Hematopoietic multipotent progenitor cell treated with erythropoietin and hydrocortisone succinate and interleukin-3 and kit ligand, for 4 days (in vitro differentiated cells): ENCODE measurements at regions not wholly inside any gene's neighbourhood (a gene's known extent, or its start where the extent isn't known, plus 50 kb on each side); places are given as distances from the start of the nearest gene placed in this dataset.
A peak's percentile ranks its signal among the peaks of the same experiment; 100 is the strongest.

ENCODE experiments used
- DNase-seq: peaks from one replicate; pipeline ENCODE4 v3.0.0-alpha.2; 2015

- no peak for DNase-seq
Observed at GRCh38 chr3:31357451-31357850, 175.3 kb upstream of the STT3B start.

GRCh38 chr3:31358473-31359070, 174.2 kb upstream of the STT3B start:
- peak; percentile 44 for DNase-seq

GRCh38 chr3:31361371-31362273, 171.1 kb upstream of the STT3B start:
- peak; percentile 16 for DNase-seq

- DNase-seq = no peak
Observed at GRCh38 chr3:31364188-31364587, 168.5 kb upstream of the STT3B start.

- peak; percentile 28 for DNase-seq
Observed at GRCh38 chr3:31364711-31365110, 168.0 kb upstream of the STT3B start.

GRCh38 chr3:31367518-31367917, 165.2 kb upstream of the STT3B start:
- DNase-seq = no peak

GRCh38 chr3:31369637-31370379, 162.9 kb upstream of the STT3B start:
- DNase-seq = peak; percentile 22

- no peak for DNase-seq
Observed at GRCh38 chr3:31370380-31370666, 162.4 kb upstream of the STT3B start.

- no peak for DNase-seq
Observed at GRCh38 chr3:31370681-31371080, 162.0 kb upstream of the STT3B start.

GRCh38 chr3:31371484-31372177, 161.1 kb upstream of the STT3B start:
- no peak for DNase-seq

- DNase-seq = no peak
Observed at GRCh38 chr3:31373681-31374080, 159.0 kb upstream of the STT3B start.

GRCh38 chr3:31377045-31377642, 155.6 kb upstream of the STT3B start:
- no peak for DNase-seq

- no peak for DNase-seq
Observed at GRCh38 chr3:31378231-31378630, 154.5 kb upstream of the STT3B start.

- DNase-seq = no peak
Observed at GRCh38 chr3:31379598-31379997, 153.1 kb upstream of the STT3B start.

- no peak for DNase-seq
Observed at GRCh38 chr3:31382856-31383255, 149.9 kb upstream of the STT3B start.

- no peak for DNase-seq
Observed at GRCh38 chr3:31384117-31384516, 148.6 kb upstream of the STT3B start.

- no peak for DNase-seq
Observed at GRCh38 chr3:31389939-31390338, 142.8 kb upstream of the STT3B start.

- DNase-seq = no peak
Observed at GRCh38 chr3:31390466-31390865, 142.3 kb upstream of the STT3B start.

- DNase-seq = no peak
Observed at GRCh38 chr3:31391150-31391549, 141.6 kb upstream of the STT3B start.

- no peak for DNase-seq
Observed at GRCh38 chr3:31392568-31392967, 140.2 kb upstream of the STT3B start.

- peak; percentile 67 for DNase-seq
Observed at GRCh38 chr3:31399271-31399670, 133.5 kb upstream of the STT3B start.

GRCh38 chr3:31402117-31402516, 130.6 kb upstream of the STT3B start:
- DNase-seq = peak; percentile 58

GRCh38 chr3:31403197-31403596, 129.5 kb upstream of the STT3B start:
- DNase-seq = no peak
